BJ (cell line): ENCODE measurements at regions not wholly inside any gene's neighbourhood (a gene's known extent, or its start where the extent isn't known, plus 50 kb on each side); places are given as distances from the start of the nearest gene placed in this dataset.

Experiments
- CTCF ChIA-PET: fragments of 350-600 bp; formaldehyde crosslinking; extraction: SDS; loops from one replicate; lab custom pipeline; 2021; ENCODE audit warnings: antibody characterized with exemption, inconsistent platforms; lab: Yijun Ruan, JAX
- POLR2A ChIA-PET: fragments of 300-600 bp; sonication (Branson Sonifier 250); formaldehyde crosslinking; extraction: SDS; loops from one replicate; lab custom pipeline; 2021; ENCODE audit warnings: antibody characterized with exemption; lab: Charles Lee
- DNase-seq: peaks from one replicate; pipeline ENCODE4 v3.0.0-alpha.2; 2011; ENCODE audit warnings: low read depth
- H3K27me3 ChIP-seq: 2 replicates; pipeline ENCODE4 v1.6.0; 2011; ENCODE audit warnings: low read length; ENCODE audit not compliant: control insufficient read depth, insufficient read depth
- H3K36me3 ChIP-seq: 2 replicates; pipeline ENCODE4 v1.5.1; 2011; ENCODE audit warnings: low read length; ENCODE audit not compliant: control insufficient read depth, insufficient read depth
- H3K4me3 ChIP-seq: 2 replicates; pipeline ENCODE4 v1.5.1; 2011; ENCODE audit warnings: low read depth, mild to moderate bottlenecking, control low read depth, low read length
- CTCF ChIP-seq: IDR thresholded peaks from 2 replicates; pipeline ENCODE4 v1.5.1; 2011; ENCODE audit warnings: low read depth, mild to moderate bottlenecking, control low read depth, inconsistent platforms, low read length, moderate library complexity; ENCODE audit not compliant: insufficient read depth

- no peak for DNase-seq
Observed at GRCh38 chr16:73739049-73739769, 557.4 kb upstream of the PSMD7 start.

GRCh38 chr16:73738266-73738665, 558.3 kb upstream of the PSMD7 start:
- no peak for DNase-seq
- ChIA-PET CTCF (no interaction called here), POLR2A (no interaction called here)
- H3K36me3 ChIP-seq: no peaks in the 10 kb centered on the region
- no peak overlapping the region for H3K4me3 ChIP-seq
- no peaks in the 10 kb centered on the region for H3K27me3 ChIP-seq
- TF ChIP-seq CTCF: no peak

More at GRCh38 chr16:73739049-73739769, 557.4 kb upstream of the PSMD7 start:
- CTCF ChIA-PET: no interaction called here
- Histone ChIP-seq H3K27me3 (no peaks in the 10 kb centered on the region), H3K36me3 (no peaks in the 10 kb centered on the region), H3K4me3 (no peak overlapping the region)
- POLR2A ChIA-PET: no interaction called here
- TF ChIP-seq CTCF: no peak

- Histone ChIP-seq H3K4me3 (no peak overlapping the region), H3K36me3 (no peaks in the 10 kb centered on the region), H3K27me3 (no peaks in the 10 kb centered on the region)
- CTCF ChIA-PET: no interaction called here
- DNase-seq: no peak
- POLR2A ChIA-PET: no interaction called here
- no peak for TF ChIP-seq CTCF
Observed at GRCh38 chr16:73737637-73738036, 559.0 kb upstream of the PSMD7 start.

GRCh38 chr16:73735954-73736353, 560.7 kb upstream of the PSMD7 start:
- Histone ChIP-seq H3K4me3 (no peak overlapping the region), H3K36me3 (no peaks in the 10 kb centered on the region), H3K27me3 (no peaks in the 10 kb centered on the region)
- POLR2A ChIA-PET: no interaction called here
- DNase-seq: no peak
- CTCF ChIA-PET: no interaction called here
- TF ChIP-seq CTCF: no peak

- no peaks in the 10 kb centered on the region for H3K27me3 ChIP-seq
- CTCF ChIA-PET: no interaction called here
- no peaks in the 10 kb centered on the region for H3K36me3 ChIP-seq
Observed at GRCh38 chr16:73735018-73735417, 561.6 kb upstream of the PSMD7 start.

More at GRCh38 chr16:73735018-73735417, 561.6 kb upstream of the PSMD7 start:
- TF ChIP-seq CTCF: no peak
- POLR2A ChIA-PET: no interaction called here
- H3K4me3 ChIP-seq: no peak overlapping the region
- DNase-seq: peak; percentile 37
